Panc1 (cell line): ENCODE measurements at regions not wholly inside any gene's neighbourhood (a gene's known extent, or its start where the extent isn't known, plus 50 kb on each side); places are given as distances from the start of the nearest gene placed in this dataset.

ENCODE experiments used
- ATAC-seq: fragments of 200-7000 bp; cut with Tn5 transposase; 2 replicates; pipeline ENCODE4 v1.9.1; 2020; ENCODE audit warnings: mild to moderate bottlenecking, moderate library complexity
- BruUV-seq: library from RNA; stranded (reverse); fragments of 400-500 nt; replicated peaks from 2 replicates; lab custom pipeline; 2021; lab: Mats Ljungman, UMichigan
- CTCF ChIA-PET: fragments of 300-600 bp; sonication (Branson Sonifier 250); formaldehyde crosslinking; loops from one replicate; lab custom pipeline; 2022; ENCODE audit warnings: antibody characterized with exemption; lab: Charles Lee
- POLR2A ChIA-PET: fragments of 300-600 bp; sonication (Branson Sonifier 250); formaldehyde crosslinking; loops from one replicate; lab custom pipeline; 2022; ENCODE audit warnings: antibody characterized with exemption; lab: Charles Lee
- DNase-seq: peaks from one replicate; pipeline ENCODE4 v3.0.0-alpha.2; 2010; ENCODE audit warnings: low read depth, low spot score
- H3K27ac ChIP-seq: 2 replicates; pipeline ENCODE4 v1.5.1; 2011; ENCODE audit warnings: mild to moderate bottlenecking, low read length, inconsistent platforms
- H3K27me3 ChIP-seq: fragments of 200-500 bp; sonication (Bioruptor generic); 2 replicates; pipeline ENCODE4 v1.6.0; 2014; ENCODE audit warnings: low read length, inconsistent platforms; ENCODE audit not compliant: control insufficient read depth, insufficient read depth
- H3K36me3 ChIP-seq: fragments of 200-500 bp; sonication (Bioruptor generic); 2 replicates; pipeline ENCODE4 v1.5.1; 2014; ENCODE audit warnings: inconsistent platforms, mild to moderate bottlenecking, low read length, moderate library complexity; ENCODE audit not compliant: control insufficient read depth, insufficient read depth
- H3K4me1 ChIP-seq: 2 replicates; pipeline ENCODE4 v1.5.1; 2011; ENCODE audit warnings: inconsistent platforms, mild to moderate bottlenecking, low read length, moderate library complexity; ENCODE audit not compliant: control insufficient read depth, insufficient read depth
- H3K4me3 ChIP-seq, 2 experiments: 2 replicates each; pipeline ENCODE4 v1.5.1; 2011 to 2012; ENCODE audit warnings: low read depth in 2 of 2, low read length in 2 of 2, mild to moderate bottlenecking in 2 of 2, inconsistent platforms in 1 of 2, moderate library complexity in 1 of 2
- H3K9me3 ChIP-seq: fragments of 200-500 bp; sonication (Bioruptor generic); 2 replicates; pipeline ENCODE4 v1.5.1; 2014; ENCODE audit warnings: low read depth, mild to moderate bottlenecking, inconsistent platforms, low read length, moderate library complexity; ENCODE audit not compliant: control insufficient read depth, insufficient read depth
- POLR2AphosphoS5 ChIP-seq: IDR thresholded peaks from 2 replicates; pipeline ENCODE4 v1.6.1; 2012; ENCODE audit warnings: mild to moderate bottlenecking, low read depth, low read length, moderate library complexity
- SIN3A ChIP-seq: IDR thresholded peaks from 2 replicates; pipeline ENCODE4 v1.6.1; 2012; ENCODE audit warnings: low read depth, mild to moderate bottlenecking, low read length, moderate library complexity, borderline replicate concordance; ENCODE audit not compliant: insufficient read depth
- TCF7L2 ChIP-seq: IDR thresholded peaks from 2 replicates; pipeline ENCODE4 v1.6.1; 2011; ENCODE audit warnings: mild to moderate bottlenecking, low read depth, low read length, inconsistent platforms
- in situ Hi-C: cut with HindIII; loops from 2 replicates; pipeline ENCODE4 v1.10.0; 2016; ENCODE audit warnings: low sequenced_read_pairs, low pct_unique_long_range_greater_than_20kb
- intact Hi-C: fragments of 100-400 bp; cut with micrococcal nuclease; formaldehyde crosslinking; loops from one replicate; pipeline ENCODE4 v1.10.0; 2022; ENCODE audit not compliant: unreplicated experiment
- TF ChIP-seq, protein P1 (sequence below): fragments of 450-650 bp; IDR thresholded peaks from 2 replicates; pipeline ENCODE4 v1.5.1; 2017; ENCODE audit warnings: mild to moderate bottlenecking
- TF ChIP-seq, protein P2 (sequence below), 2 experiments: IDR thresholded peaks; 2 replicates each; pipeline ENCODE4 v1.6.1; 2011 to 2012; ENCODE audit warnings: low read depth in 2 of 2, control low read depth in 1 of 2, low read length in 1 of 2, mild to moderate bottlenecking in 1 of 2, moderate library complexity in 1 of 2; ENCODE audit not compliant: insufficient read depth in 1 of 2

DNA sequence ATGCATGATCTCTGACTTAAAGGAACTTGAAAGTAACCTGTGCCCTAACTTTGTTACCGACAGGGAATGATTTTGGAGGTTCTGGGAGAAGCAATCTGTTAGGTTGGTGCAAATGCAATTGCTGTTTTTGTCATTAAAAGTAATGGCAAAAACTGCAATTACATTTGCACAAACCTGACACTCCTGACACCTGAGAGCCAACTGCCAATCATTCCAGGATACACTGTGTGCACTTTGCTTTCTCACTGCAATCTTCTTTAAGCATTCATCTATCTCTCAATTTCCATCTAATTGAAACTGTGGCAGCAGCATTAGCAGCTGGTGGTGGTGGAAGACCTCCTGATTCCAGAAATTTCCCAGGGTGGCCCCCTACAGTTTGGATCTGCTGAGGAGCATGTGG, 87.6 kb upstream of the CYP1B1 start:
- H3K27me3 ChIP-seq = no peaks in the 10 kb centered on the region
- H3K4me3 ChIP-seq = no peak overlapping the region
- no peak overlapping the region for H3K27ac ChIP-seq
- CTCF ChIA-PET = interaction anchor here (0.7 kb wide), 1 partner anchor 11 kb away, joined by 5 read pairs; no protein-coding TSS in a partner anchor
- DNase-seq (no peak), ATAC-seq (no peak)
- BruUV-seq = no TSS peak
- no peaks in the 10 kb centered on the region for H3K9me3 ChIP-seq
- TF ChIP-seq, protein P1, sequence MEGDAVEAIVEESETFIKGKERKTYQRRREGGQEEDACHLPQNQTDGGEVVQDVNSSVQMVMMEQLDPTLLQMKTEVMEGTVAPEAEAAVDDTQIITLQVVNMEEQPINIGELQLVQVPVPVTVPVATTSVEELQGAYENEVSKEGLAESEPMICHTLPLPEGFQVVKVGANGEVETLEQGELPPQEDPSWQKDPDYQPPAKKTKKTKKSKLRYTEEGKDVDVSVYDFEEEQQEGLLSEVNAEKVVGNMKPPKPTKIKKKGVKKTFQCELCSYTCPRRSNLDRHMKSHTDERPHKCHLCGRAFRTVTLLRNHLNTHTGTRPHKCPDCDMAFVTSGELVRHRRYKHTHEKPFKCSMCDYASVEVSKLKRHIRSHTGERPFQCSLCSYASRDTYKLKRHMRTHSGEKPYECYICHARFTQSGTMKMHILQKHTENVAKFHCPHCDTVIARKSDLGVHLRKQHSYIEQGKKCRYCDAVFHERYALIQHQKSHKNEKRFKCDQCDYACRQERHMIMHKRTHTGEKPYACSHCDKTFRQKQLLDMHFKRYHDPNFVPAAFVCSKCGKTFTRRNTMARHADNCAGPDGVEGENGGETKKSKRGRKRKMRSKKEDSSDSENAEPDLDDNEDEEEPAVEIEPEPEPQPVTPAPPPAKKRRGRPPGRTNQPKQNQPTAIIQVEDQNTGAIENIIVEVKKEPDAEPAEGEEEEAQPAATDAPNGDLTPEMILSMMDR = no peak
- TF ChIP-seq TCF7L2 (no peak), SIN3A (no peak), POLR2AphosphoS5 (no peak)
- TF ChIP-seq, protein P2, sequence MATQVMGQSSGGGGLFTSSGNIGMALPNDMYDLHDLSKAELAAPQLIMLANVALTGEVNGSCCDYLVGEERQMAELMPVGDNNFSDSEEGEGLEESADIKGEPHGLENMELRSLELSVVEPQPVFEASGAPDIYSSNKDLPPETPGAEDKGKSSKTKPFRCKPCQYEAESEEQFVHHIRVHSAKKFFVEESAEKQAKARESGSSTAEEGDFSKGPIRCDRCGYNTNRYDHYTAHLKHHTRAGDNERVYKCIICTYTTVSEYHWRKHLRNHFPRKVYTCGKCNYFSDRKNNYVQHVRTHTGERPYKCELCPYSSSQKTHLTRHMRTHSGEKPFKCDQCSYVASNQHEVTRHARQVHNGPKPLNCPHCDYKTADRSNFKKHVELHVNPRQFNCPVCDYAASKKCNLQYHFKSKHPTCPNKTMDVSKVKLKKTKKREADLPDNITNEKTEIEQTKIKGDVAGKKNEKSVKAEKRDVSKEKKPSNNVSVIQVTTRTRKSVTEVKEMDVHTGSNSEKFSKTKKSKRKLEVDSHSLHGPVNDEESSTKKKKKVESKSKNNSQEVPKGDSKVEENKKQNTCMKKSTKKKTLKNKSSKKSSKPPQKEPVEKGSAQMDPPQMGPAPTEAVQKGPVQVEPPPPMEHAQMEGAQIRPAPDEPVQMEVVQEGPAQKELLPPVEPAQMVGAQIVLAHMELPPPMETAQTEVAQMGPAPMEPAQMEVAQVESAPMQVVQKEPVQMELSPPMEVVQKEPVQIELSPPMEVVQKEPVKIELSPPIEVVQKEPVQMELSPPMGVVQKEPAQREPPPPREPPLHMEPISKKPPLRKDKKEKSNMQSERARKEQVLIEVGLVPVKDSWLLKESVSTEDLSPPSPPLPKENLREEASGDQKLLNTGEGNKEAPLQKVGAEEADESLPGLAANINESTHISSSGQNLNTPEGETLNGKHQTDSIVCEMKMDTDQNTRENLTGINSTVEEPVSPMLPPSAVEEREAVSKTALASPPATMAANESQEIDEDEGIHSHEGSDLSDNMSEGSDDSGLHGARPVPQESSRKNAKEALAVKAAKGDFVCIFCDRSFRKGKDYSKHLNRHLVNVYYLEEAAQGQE (IDR thresholded peaks at IDR 0.05; ENCODE audit: insufficient read depth in 1 of 2, low read depth in 2 of 2, low read length in 1 of 2) = no peak
- in situ Hi-C loops = no loop called here
- intact Hi-C loops = no loop called here
- no peaks in the 10 kb centered on the region for H3K36me3 ChIP-seq
- no peaks in the 10 kb centered on the region for H3K4me1 ChIP-seq
- POLR2A ChIA-PET = interaction anchor here (0.6 kb wide), 1 partner anchor 1726 kb away, joined by 3 read pairs; no protein-coding TSS in a partner anchor

DNA sequence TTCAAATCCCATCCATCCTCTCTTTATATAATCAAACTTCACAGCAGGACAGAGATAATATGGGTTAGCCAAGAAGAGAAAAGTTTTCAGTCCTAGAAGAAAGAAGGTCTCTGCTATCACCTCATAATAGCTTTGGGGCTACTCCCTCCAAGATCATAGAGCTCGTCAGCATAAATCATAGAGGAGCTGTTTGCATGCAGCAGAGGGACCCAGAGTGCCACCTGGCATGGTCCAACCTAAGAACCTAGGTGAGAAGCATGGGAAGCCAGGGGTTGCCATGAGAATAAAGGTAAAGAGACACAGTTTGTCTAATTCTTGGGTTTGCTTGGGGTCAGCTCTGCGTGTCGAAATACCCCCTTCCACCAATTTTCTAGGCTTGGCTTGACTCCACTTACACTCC, 87.1 kb upstream of the CYP1B1 start:
- Histone ChIP-seq H3K4me3 (no peak overlapping the region), H3K27me3 (no peaks in the 10 kb centered on the region), H3K36me3 (no peaks in the 10 kb centered on the region), H3K27ac (no peak overlapping the region), H3K4me1 (no peaks in the 10 kb centered on the region), H3K9me3 (no peaks in the 10 kb centered on the region)
- BruUV-seq = no TSS peak
- intact Hi-C loops (no loop called here), in situ Hi-C loops (no loop called here)
- DNase-seq (no peak), ATAC-seq (no peak)
- POLR2A ChIA-PET = interaction anchor here (0.6 kb wide), 1 partner anchor 1725 kb away, joined by 3 read pairs; no protein-coding TSS in a partner anchor
- CTCF ChIA-PET = interaction anchor here (0.7 kb wide), 1 partner anchor 10 kb away, joined by 5 read pairs; no protein-coding TSS in a partner anchor
- TF ChIP-seq TCF7L2 = no peak
- TF ChIP-seq SIN3A = no peak
- TF ChIP-seq, protein P1 = peak; percentile 21; the same call in 1 of the 2 replicates
